ENCODE measurements at regions not wholly inside any gene's neighbourhood (a gene's known extent, or its start where the extent isn't known, plus 50 kb on each side); places are given as distances from the start of the nearest gene placed in this dataset.
"Not testable (repeated sequence)": the region's sequence is repeated elsewhere in the genome, so short reads cannot be mapped to it uniquely, and the experiment has no call there.

DNA sequence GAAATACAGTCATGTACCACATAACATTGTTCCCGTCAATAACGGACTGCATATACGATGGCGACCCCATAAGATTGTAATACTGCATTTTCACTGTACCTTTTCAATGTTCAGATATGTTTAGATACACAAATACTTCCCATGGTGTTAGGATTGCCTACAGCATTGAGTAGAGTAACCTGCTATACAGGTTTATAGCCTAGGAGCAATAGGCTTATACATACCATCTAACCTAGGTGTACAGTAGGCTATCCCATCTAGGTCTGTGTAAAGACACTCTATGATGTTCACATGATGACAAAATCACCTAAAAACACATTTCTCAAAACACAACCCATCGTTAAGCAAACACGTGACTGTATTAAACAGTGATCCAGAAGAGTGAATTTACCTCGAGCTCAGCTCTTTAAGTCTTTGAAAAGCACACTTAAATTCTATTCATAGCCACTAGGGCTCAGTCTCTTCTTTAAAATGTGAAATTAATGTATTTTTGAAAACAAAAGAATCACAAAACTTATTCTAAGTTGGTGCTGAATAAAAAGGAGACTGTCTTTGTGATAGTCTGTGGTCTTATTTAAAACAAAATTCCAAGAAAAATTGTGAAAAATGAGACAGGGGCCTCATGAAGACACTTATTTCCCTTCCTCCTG, 239.1 kb upstream of the ARID2 start:
- no peaks in the 10 kb centered on the region for H3K4me1 Mint-ChIP-seq
- DNase-seq: no peak
- H3K9me3 Mint-ChIP-seq: peaks cover 5% of the 10 kb centered on the region
- H3K4me3 Mint-ChIP-seq: no peak overlapping the region
- H3K27ac Mint-ChIP-seq: no peak overlapping the region
- H3K36me3 Mint-ChIP-seq: peaks cover 2% of the 10 kb centered on the region
- peaks cover 4% of the 10 kb centered on the region for H3K27me3 Mint-ChIP-seq
- no peak for ATAC-seq (ENCODE audit: low read depth)
- POLR2A ChIA-PET: no interaction called here

DNA sequence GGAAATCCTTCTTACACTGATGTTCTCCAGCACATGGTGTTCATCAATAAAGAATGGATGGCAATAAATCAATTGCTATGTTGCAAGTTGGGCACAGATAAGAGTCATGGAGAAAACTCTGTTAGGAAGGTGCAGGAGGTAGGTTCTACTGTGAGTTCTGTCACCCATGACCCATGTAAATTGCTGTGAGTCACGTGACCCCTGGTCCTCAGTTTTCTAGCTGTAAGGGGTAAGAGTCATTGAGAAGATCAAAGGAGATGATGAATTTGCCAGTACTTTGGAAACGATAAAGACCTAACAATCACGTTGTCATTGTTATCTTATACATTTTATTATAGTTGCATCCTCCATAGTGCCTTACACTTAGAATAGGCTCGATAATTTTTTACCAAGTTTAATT, 235.2 kb upstream of the ARID2 start:
- ATAC-seq (ENCODE audit: low read depth) (no peak), DNase-seq (no peak)
- peaks cover 5% of the 10 kb centered on the region for H3K9me3 Mint-ChIP-seq
- POLR2A ChIA-PET: no interaction called here
- no peaks in the 10 kb centered on the region for H3K4me1 Mint-ChIP-seq
- H3K27me3 Mint-ChIP-seq: peaks cover 2% of the 10 kb centered on the region
- no peak overlapping the region for H3K27ac Mint-ChIP-seq
- peaks cover 2% of the 10 kb centered on the region for H3K36me3 Mint-ChIP-seq
- no peak overlapping the region for H3K4me3 Mint-ChIP-seq

DNA sequence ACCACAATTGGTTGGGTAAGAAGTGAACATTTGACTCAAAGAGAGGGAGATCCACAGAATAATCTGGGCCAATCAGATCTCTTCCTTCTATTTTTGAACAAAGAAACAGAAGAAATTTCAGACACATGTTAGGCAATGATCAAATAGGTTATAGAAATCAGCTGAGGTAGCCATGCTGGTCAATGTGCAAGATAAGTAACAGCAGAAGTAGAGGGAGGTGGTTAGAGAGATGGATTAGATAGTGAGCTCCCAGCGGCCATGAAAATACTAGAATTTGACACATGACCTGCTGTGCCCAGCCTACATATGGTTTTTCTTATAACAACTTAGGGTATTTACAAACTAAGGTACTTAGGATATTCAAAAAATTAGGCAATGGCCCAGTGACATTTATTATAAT, 230.9 kb upstream of the ARID2 start:
- peaks cover 3% of the 10 kb centered on the region for H3K9me3 Mint-ChIP-seq
- H3K4me1 Mint-ChIP-seq: peaks cover 2% of the 10 kb centered on the region
- H3K27ac Mint-ChIP-seq: no peak overlapping the region
- POLR2A ChIA-PET: no interaction called here
- no peak overlapping the region for H3K4me3 Mint-ChIP-seq
- H3K27me3 Mint-ChIP-seq: peaks cover 3% of the 10 kb centered on the region
- DNase-seq (no peak), ATAC-seq (ENCODE audit: low read depth) (no peak)
- peaks cover 2% of the 10 kb centered on the region for H3K36me3 Mint-ChIP-seq

DNA sequence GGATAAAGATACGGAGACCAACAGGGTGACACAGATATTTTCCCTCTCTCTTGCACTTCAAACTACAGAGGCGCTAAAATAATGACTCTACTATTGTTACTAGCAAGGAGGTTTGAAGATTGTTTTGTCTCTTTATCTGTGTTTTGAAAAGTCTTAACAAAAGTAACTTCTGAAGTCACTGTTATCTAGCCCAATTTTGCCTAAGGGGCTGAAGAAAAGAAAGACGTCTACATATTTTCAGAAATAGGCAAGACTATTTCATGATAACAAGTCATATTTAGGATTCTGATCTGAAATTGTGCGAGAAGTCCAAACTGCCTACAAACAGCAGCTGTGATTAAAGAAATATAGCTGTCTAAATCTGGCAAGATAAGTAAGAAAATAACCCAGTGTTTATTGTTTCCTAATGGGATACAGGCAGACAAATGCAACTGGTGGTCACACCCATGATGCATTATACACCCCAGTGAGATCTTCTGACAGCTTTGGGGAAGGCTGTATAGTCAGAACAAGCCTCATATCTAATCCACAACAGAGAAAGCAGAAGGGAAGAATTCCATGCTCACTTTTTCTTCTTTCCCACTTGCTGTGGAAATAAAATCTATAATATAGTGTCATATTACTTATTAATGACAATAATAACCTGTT, 226.9 kb upstream of the ARID2 start:
- H3K27me3 Mint-ChIP-seq: peaks cover 4% of the 10 kb centered on the region
- no peaks in the 10 kb centered on the region for H3K36me3 Mint-ChIP-seq
- no peak overlapping the region for H3K27ac Mint-ChIP-seq
- no peak for ATAC-seq (ENCODE audit: low read depth)
- H3K4me1 Mint-ChIP-seq: peaks cover 2% of the 10 kb centered on the region
- H3K4me3 Mint-ChIP-seq: no peak overlapping the region
- no peaks in the 10 kb centered on the region for H3K9me3 Mint-ChIP-seq
- DNase-seq: no peak
- POLR2A ChIA-PET: no interaction called here

DNA sequence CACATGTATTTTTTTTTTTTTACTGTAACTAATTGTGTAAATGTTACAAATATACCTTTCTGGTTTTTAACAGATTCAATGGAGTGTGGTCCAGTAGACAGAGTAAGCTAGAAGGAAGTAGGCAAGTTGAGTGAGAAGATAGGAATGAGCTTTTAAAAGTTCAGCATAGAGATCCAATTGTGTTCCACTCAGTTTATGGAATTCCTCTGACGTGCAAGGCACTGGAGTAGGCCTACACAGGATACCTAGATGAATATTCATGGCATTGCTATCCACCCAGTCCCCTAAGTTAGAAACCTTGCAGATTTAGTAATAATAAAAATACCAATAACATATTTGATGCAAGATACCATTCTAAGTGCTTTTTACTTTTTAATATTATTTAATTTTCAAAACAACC, 225.6 kb upstream of the ARID2 start:
- peaks cover 4% of the 10 kb centered on the region for H3K27me3 Mint-ChIP-seq
- H3K36me3 Mint-ChIP-seq: no peaks in the 10 kb centered on the region
- POLR2A ChIA-PET: no interaction called here
- H3K9me3 Mint-ChIP-seq: no peaks in the 10 kb centered on the region
- DNase-seq: no peak
- no peak for ATAC-seq (ENCODE audit: low read depth)
- peaks cover 2% of the 10 kb centered on the region for H3K4me1 Mint-ChIP-seq
- no peak overlapping the region for H3K27ac Mint-ChIP-seq
- no peak overlapping the region for H3K4me3 Mint-ChIP-seq

DNA sequence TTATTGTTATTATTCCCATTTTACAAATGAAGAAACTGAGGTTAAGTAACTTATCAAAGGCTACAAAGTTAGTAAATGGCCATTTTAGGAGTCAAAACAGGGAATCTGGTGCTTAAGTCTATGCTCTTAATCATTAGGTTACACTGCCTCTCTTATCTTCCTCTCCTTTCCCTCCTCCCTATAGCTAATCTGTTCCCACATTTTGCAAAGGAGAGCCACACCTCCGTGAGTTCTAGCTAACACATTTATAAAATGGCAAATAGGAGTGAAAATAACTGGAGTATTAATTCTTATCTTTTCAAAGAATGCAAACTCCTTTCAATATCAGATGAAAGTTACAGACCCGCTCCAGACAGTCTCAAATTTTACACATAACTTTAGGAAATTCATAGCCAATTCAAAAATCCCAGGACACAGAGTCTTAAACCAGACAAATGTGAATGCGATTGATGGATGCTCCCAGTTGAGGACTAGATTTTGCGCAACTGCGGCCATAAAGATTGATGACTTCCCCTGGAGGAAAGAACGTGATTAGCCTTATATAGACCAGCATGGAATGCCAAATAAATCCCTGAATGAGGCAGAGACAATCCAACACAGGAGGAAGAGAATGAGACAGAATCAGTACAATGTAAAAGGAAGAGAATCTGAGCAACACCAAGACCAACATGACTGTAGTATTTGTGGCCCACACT, 225.0 kb upstream of the ARID2 start:
- POLR2A ChIA-PET: no interaction called here
- Mint-ChIP-seq H3K36me3 (no peaks in the 10 kb centered on the region), H3K4me1 (peaks cover 2% of the 10 kb centered on the region), H3K27me3 (peaks cover 4% of the 10 kb centered on the region), H3K27ac (no peak overlapping the region), H3K9me3 (no peaks in the 10 kb centered on the region), H3K4me3 (no peak overlapping the region)
- DNase-seq (no peak), ATAC-seq (ENCODE audit: low read depth) (no peak)

DNA sequence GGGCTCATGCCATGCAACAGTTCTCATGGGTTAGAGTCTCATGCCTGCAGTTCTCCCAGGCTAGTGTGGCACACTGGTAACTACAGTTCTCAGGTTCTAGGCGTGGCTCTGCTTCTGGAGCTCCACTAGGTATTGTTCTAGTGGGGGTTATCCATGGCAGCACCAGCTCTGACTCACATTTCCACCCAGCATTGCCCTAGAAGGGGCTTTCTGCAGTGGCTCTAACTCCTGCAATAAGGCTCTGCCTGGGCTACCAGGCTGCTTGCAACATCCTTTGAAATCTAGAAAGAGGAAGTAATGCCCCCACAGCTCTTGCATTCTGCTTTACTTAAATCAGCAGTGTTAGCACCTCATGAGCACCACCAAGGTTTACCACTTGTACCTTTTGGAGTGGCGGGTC, 220.3 kb upstream of the ARID2 start:
- Mint-ChIP-seq H3K4me3 (no peak overlapping the region), H3K27me3 (peaks cover 2% of the 10 kb centered on the region), H3K9me3 (no peaks in the 10 kb centered on the region), H3K27ac (no peak overlapping the region), H3K4me1 (no peaks in the 10 kb centered on the region), H3K36me3 (no peaks in the 10 kb centered on the region)
- no peak for ATAC-seq (ENCODE audit: low read depth)
- DNase-seq: no peak
- POLR2A ChIA-PET: no interaction called here

DNA sequence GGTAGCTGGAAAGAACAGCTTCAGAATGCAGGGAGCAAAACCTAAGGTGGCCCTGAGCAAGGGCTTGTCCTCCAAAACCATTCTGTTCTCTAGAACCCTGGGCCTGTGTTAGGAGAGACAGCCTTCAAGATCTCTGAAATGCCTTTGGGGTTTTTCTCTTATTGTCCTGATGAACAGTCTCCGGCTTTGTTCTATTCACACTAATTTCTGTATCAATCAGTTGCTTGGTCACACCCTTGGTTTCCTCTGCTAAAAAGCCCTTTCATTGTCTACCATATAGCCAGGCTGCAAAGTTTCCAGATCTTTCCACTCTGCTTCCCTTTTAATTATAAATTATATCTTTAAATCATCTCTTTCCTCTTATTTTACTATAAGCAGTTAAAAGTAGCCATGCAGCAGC, 219.9 kb upstream of the ARID2 start:
- H3K4me1 Mint-ChIP-seq: no peaks in the 10 kb centered on the region
- H3K4me3 Mint-ChIP-seq: no peak overlapping the region
- no peak for DNase-seq
- no peak for ATAC-seq (ENCODE audit: low read depth)
- peaks cover 2% of the 10 kb centered on the region for H3K27me3 Mint-ChIP-seq
- no peaks in the 10 kb centered on the region for H3K36me3 Mint-ChIP-seq
- no peak overlapping the region for H3K27ac Mint-ChIP-seq
- no peaks in the 10 kb centered on the region for H3K9me3 Mint-ChIP-seq
- POLR2A ChIA-PET: no interaction called here

DNA sequence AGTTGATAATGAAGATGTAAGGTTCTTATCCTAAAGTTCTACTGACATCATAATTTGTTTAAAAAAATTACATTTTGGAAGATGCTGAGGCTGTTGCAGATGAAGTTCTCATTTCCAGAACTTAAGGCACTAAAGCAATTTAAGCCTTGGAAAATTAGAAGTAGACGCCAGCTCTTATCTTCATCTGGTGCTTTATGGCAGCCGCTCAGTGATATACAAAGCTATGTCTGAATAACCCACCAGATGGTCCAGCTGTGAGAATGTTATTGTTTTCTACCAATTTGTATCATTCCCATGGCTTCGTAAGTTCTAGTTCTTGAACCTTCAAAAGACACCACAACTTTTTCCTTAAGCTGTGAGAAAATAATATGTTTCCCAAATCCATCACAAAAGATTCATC, 212.1 kb upstream of the ARID2 start:
- Mint-ChIP-seq H3K4me3 (no peak overlapping the region), H3K9me3 (no peaks in the 10 kb centered on the region), H3K27ac (no peak overlapping the region), H3K4me1 (peaks cover 11% of the 10 kb centered on the region), H3K36me3 (peaks cover 4% of the 10 kb centered on the region), H3K27me3 (no peaks in the 10 kb centered on the region)
- POLR2A ChIA-PET: interaction anchor here (1.2 to 1.3 kb wide), 2 partner anchors 210 to 211 kb away, joined by 3 read pairs; no protein-coding TSS in a partner anchor
- no peak for DNase-seq
- no peak for ATAC-seq (ENCODE audit: low read depth)

DNA sequence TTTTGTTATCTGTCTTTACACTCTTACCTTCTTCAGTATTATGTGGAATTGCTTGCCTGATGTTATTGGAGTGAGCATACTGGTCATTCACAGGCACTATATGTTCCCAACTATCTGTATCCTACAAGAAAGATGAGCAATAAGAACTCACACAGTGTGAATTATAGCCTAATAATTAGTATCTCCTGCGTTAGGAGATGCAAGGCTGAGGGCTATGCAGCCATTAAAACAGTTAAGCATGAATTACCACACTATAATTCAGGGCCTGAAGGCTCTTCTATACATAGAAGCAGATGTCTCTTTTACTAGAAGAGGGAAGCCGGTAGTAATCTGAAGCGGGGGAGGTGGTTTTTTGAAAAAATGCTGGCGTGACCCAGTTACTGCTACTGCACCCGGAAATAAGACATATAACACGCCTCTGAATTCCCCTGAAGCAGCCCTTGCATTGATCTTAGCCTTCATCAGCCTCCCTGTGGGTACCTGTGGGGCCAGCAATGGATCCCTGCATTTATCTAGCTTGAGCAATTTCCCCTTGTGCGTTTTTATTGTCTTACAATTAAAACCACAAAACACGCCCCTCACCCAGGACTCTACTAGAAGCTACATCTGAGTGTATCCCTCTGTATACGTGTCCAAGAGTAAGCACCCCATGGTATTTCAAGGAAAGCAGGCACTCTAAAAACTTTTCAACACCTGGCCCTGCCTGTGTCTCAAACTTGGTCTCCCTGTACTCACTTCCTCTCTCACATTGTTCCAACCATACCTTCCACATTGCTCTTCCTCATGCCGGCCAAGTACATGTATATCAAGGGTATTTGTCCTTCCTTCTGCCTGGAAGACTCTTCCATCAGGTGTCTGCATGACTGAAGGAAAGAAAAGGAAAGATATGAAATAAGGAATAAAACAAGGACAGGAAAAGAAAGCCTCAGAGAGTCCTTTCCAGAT, 210.9 kb upstream of the ARID2 start:
- Mint-ChIP-seq H3K9me3 (peaks cover 8% of the 10 kb centered on the region), H3K27me3 (no peaks in the 10 kb centered on the region), H3K4me1 (peaks cover 11% of the 10 kb centered on the region), H3K4me3 (peak overlapping the region; percentile 43), H3K36me3 (peaks cover 9% of the 10 kb centered on the region), H3K27ac (peak overlapping the region; percentile 86)
- ATAC-seq (ENCODE audit: low read depth) (peak; percentile 97), DNase-seq (peak; percentile 35)
- POLR2A ChIA-PET: interaction anchor here (1.3 kb wide), 1 partner anchor 210 kb away, joined by 3 read pairs; no protein-coding TSS in a partner anchor

DNA sequence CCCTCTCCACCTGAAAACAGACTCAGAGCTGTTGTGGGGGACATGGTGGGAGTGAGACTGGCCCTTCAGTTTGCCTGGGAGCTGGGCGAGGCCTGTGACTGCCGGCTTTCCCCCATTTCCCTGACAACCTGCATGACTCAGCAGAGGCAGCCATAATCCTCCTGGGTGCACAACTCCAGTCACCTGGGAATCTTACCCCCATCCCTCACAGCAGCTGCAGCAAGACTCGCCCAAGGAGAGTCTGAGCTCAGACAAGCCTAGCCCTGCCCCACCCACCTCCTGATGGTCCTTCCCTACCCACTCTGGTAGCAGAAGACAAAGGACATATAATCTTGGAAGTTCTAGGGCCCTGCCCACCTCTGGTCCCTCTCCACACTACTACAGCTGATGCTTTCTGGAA, 207.3 kb upstream of the ARID2 start:
- POLR2A ChIA-PET: no interaction called here
- DNase-seq: no peak
- H3K27me3 Mint-ChIP-seq: peaks cover 3% of the 10 kb centered on the region
- ATAC-seq (ENCODE audit: low read depth): no peak
- peaks cover 20% of the 10 kb centered on the region for H3K36me3 Mint-ChIP-seq
- no peak overlapping the region for H3K27ac Mint-ChIP-seq
- H3K9me3 Mint-ChIP-seq: peaks cover 26% of the 10 kb centered on the region
- H3K4me3 Mint-ChIP-seq: no peak overlapping the region
- H3K4me1 Mint-ChIP-seq: peaks cover 12% of the 10 kb centered on the region

DNA sequence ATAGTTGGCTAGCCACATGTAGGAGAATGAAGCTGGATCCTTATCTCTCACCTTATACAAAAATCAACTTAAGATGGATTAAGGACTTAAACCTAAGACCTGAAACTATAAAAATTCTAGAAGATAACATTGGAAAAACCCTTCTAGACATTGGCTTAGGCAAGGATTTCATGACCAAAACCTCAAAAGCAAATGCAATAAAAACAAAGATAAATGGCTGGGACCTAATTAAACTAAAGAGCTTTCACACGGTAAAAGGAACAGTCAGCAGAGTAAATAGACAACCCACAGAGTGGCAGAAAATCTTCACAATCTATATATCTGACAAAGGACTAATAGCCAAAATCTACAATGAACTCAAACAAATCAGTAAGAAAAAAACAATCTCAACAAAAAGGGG, 202.7 kb upstream of the ARID2 start:
- POLR2A ChIA-PET; H3K27me3 Mint-ChIP-seq; ATAC-seq (ENCODE audit: low read depth); H3K4me1 Mint-ChIP-seq; DNase-seq; H3K4me3 Mint-ChIP-seq; H3K27ac Mint-ChIP-seq: not testable (repeated sequence)
- Mint-ChIP-seq H3K36me3 (peaks cover 16% of the 10 kb centered on the region), H3K9me3 (peaks cover 31% of the 10 kb centered on the region)

DNA sequence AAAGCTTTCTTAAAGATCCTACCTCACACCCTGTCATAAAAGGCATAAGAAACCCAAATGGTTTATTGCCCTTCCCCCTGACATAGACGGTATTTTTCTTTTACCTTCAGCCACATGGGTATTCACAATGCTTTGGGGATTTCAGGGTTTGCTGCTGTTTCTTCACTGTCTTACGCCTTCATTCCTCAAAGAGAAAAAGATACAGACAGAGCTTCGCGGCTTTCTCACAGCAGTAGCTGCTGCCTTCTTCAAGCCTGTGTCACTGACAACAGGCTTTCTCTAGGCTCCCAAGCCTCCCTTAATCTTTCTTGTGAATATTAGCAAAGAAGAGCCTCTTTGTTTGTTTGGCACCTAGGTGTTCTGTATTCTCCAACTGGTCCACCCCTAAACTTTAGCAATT, 197.4 kb upstream of the ARID2 start:
- POLR2A ChIA-PET: no interaction called here
- no peak overlapping the region for H3K4me3 Mint-ChIP-seq
- no peak for DNase-seq
- H3K27me3 Mint-ChIP-seq: peaks cover 6% of the 10 kb centered on the region
- H3K9me3 Mint-ChIP-seq: peaks cover 5% of the 10 kb centered on the region
- no peaks in the 10 kb centered on the region for H3K36me3 Mint-ChIP-seq
- H3K27ac Mint-ChIP-seq: no peak overlapping the region
- ATAC-seq (ENCODE audit: low read depth): no peak
- H3K4me1 Mint-ChIP-seq: no peaks in the 10 kb centered on the region

Data from activated naive CD8-positive, alpha-beta T cell treated with anti-CD3 and anti-CD28 coated beads, Interleukin-2, amount 10 ng/mL, durations not matched to agents 7 days and 5 days (primary cell).